ENCODE measurements at regions not wholly inside any gene's neighbourhood (a gene's known extent, or its start where the extent isn't known, plus 50 kb on each side); places are given as distances from the start of the nearest gene placed in this dataset.

- TF ChIP-seq EZH2 (IDR thresholded peaks at IDR 0.05; ENCODE audit: insufficient read depth, poor library complexity, severe bottlenecking) (no peak), EZH2phosphoT487 (IDR thresholded peaks at IDR 0.05; ENCODE audit: insufficient read depth, low read depth) (no peak)
Measured at GRCh38 chr5:3393920-3394597, 201.6 kb upstream of the IRX1 start.

Measured in GM23248 (cell line).